Neural cell (in vitro differentiated cells): ENCODE measurements at regions not wholly inside any gene's neighbourhood (a gene's known extent, or its start where the extent isn't known, plus 50 kb on each side); places are given as distances from the start of the nearest gene placed in this dataset.

ENCODE experiments used
- H2AFZ ChIP-seq: fragments of 200-600, 300-800 bp; sonication (generic), shearing (Covaris generic); 2 replicates; pipeline ENCODE4 v1.6.0; 2014; ENCODE audit warnings: low read depth, mild to moderate bottlenecking, antibody characterized with exemption, low read length, moderate library complexity
- H3F3A ChIP-seq: fragments of 200-600 bp; shearing (Covaris generic); 2 replicates; pipeline ENCODE4 v1.6.1; 2016; ENCODE audit warnings: mild to moderate bottlenecking, moderate library complexity, mixed read lengths, antibody characterized with exemption, low read length; ENCODE audit not compliant: insufficient read depth, poor library complexity, severe bottlenecking
- H3K27ac ChIP-seq: fragments of 200-600, 300-800 bp; sonication (generic), shearing (Covaris generic); 2 replicates; pipeline ENCODE4 v1.5.1; 2014; ENCODE audit warnings: mild to moderate bottlenecking, low read length, moderate library complexity
- H3K27me3 ChIP-seq: fragments of 300-800, 200-600 bp; sonication (generic), shearing (Covaris generic); 2 replicates; pipeline ENCODE4 v1.6.0; 2014; ENCODE audit warnings: mild to moderate bottlenecking, low read depth, low read length, moderate library complexity; ENCODE audit not compliant: insufficient read depth
- H3K36me3 ChIP-seq: fragments of 300-800, 200-600 bp; sonication (generic), shearing (Covaris generic); 2 replicates; pipeline ENCODE4 v1.5.1; 2014; ENCODE audit warnings: mild to moderate bottlenecking, antibody characterized with exemption, low read length, moderate library complexity; ENCODE audit not compliant: insufficient read depth
- H3K4me2 ChIP-seq: fragments of 300-800, 200-600 bp; sonication (generic), shearing (Covaris generic); 2 replicates; pipeline ENCODE4 v1.6.0; 2014; ENCODE audit warnings: mild to moderate bottlenecking, low read length
- H3K4me3 ChIP-seq: fragments of 300-800, 200-600 bp; sonication (generic), shearing (Covaris generic); 2 replicates; pipeline ENCODE4 v1.5.1; 2014; ENCODE audit warnings: mild to moderate bottlenecking, low read length, moderate library complexity
- H3K79me2 ChIP-seq: fragments of 200-600 bp; shearing (Covaris generic); replicated peaks from 2 replicates; pipeline ENCODE4 v1.6.0; 2014; ENCODE audit warnings: mild to moderate bottlenecking, low read length, moderate library complexity; ENCODE audit not compliant: insufficient read depth
- H3K9ac ChIP-seq: fragments of 300-800, 200-600 bp; sonication (generic), shearing (Covaris generic); 2 replicates; pipeline ENCODE4 v1.6.1; 2016; ENCODE audit warnings: mild to moderate bottlenecking, low read length, mixed read lengths
- H3K9me2 ChIP-seq: fragments of 200-600 bp; shearing (Covaris generic); 2 replicates; pipeline ENCODE4 v1.6.1; 2016; ENCODE audit warnings: mild to moderate bottlenecking, low read length, mixed read lengths; ENCODE audit not compliant: insufficient read depth
- H3K9me3 ChIP-seq: fragments of 200-600, 300-800 bp; sonication (generic), shearing (Covaris generic); 2 replicates; pipeline ENCODE4 v1.6.1; 2016; ENCODE audit warnings: mild to moderate bottlenecking, mixed run types, low read length, moderate library complexity, mixed read lengths
- H4K20me1 ChIP-seq: fragments of 200-600 bp; shearing (Covaris generic); 2 replicates; pipeline ENCODE4 v1.6.1; 2016; ENCODE audit warnings: mild to moderate bottlenecking, mixed run types; ENCODE audit not compliant: insufficient read depth
- EP300 ChIP-seq: fragments of 450-650 bp; conservative IDR thresholded peaks from 2 replicates; pipeline ENCODE4 v1.6.1; 2014; ENCODE audit warnings: antibody characterized with exemption, mild to moderate bottlenecking, moderate library complexity; ENCODE audit not compliant: poor library complexity, severe bottlenecking
- EZH2 ChIP-seq: fragments of 200-600, 300-800 bp; shearing (Covaris generic), sonication (generic); IDR thresholded peaks from 2 replicates; pipeline ENCODE4 v1.6.1; 2014; ENCODE audit warnings: antibody characterized with exemption, low read length, borderline replicate concordance, mild to moderate bottlenecking; ENCODE audit not compliant: insufficient read depth, poor library complexity, severe bottlenecking
- MXI1 ChIP-seq: fragments of 450-650 bp; conservative IDR thresholded peaks from 2 replicates; pipeline ENCODE4 v1.6.1; 2014; ENCODE audit warnings: antibody characterized with exemption, mild to moderate bottlenecking; ENCODE audit not compliant: poor library complexity, severe bottlenecking
- POLR2AphosphoS5 ChIP-seq: IDR thresholded peaks from 2 replicates; pipeline ENCODE4 v1.6.1; 2012
- RAD21 ChIP-seq: fragments of 450-650 bp; conservative IDR thresholded peaks from 2 replicates; pipeline ENCODE4 v1.6.1; 2014; ENCODE audit warnings: antibody characterized with exemption, mild to moderate bottlenecking, moderate library complexity
- SMC3 ChIP-seq: fragments of 450-650 bp; conservative IDR thresholded peaks from 2 replicates; pipeline ENCODE4 v1.6.1; 2014; ENCODE audit warnings: antibody characterized with exemption, mild to moderate bottlenecking, moderate library complexity; ENCODE audit not compliant: poor library complexity
- TAF1 ChIP-seq: IDR thresholded peaks from 2 replicates; pipeline ENCODE4 v1.6.1; 2012; ENCODE audit warnings: low read depth
- TF ChIP-seq, protein P1 (sequence below): fragments of 450-650 bp; IDR thresholded peaks from 2 replicates; pipeline ENCODE4 v1.5.1; 2014; ENCODE audit warnings: antibody characterized with exemption, mild to moderate bottlenecking, moderate library complexity; ENCODE audit not compliant: poor library complexity, severe bottlenecking
- TF ChIP-seq, protein P2 (sequence below): IDR thresholded peaks from 2 replicates; pipeline ENCODE4 v1.6.1; 2012; ENCODE audit warnings: borderline replicate concordance

- H3K27me3 ChIP-seq, result no peaks in the 10 kb centered on the region
- H3K9me2 ChIP-seq, result no peaks in the 10 kb centered on the region
- no peak overlapping the region for H3K4me2 ChIP-seq
- no peaks in the 10 kb centered on the region for H3F3A ChIP-seq
- no peak overlapping the region for H3K27ac ChIP-seq
- no peak overlapping the region for H3K4me3 ChIP-seq
- H3K9ac ChIP-seq, result no peak overlapping the region
- no peaks in the 10 kb centered on the region for H3K79me2 ChIP-seq
- no peaks in the 10 kb centered on the region for H4K20me1 ChIP-seq
- H3K36me3 ChIP-seq, result no peaks in the 10 kb centered on the region
- H3K9me3 ChIP-seq, result no peaks in the 10 kb centered on the region
- H2AFZ ChIP-seq, result no peak overlapping the region
- TF ChIP-seq EP300 (no peak), TAF1 (no peak), SMC3 (no peak), RAD21 (no peak), POLR2AphosphoS5 (no peak), MXI1 (no peak), EZH2 (no peak)
- TF ChIP-seq, protein P1, sequence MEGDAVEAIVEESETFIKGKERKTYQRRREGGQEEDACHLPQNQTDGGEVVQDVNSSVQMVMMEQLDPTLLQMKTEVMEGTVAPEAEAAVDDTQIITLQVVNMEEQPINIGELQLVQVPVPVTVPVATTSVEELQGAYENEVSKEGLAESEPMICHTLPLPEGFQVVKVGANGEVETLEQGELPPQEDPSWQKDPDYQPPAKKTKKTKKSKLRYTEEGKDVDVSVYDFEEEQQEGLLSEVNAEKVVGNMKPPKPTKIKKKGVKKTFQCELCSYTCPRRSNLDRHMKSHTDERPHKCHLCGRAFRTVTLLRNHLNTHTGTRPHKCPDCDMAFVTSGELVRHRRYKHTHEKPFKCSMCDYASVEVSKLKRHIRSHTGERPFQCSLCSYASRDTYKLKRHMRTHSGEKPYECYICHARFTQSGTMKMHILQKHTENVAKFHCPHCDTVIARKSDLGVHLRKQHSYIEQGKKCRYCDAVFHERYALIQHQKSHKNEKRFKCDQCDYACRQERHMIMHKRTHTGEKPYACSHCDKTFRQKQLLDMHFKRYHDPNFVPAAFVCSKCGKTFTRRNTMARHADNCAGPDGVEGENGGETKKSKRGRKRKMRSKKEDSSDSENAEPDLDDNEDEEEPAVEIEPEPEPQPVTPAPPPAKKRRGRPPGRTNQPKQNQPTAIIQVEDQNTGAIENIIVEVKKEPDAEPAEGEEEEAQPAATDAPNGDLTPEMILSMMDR, result no peak
- TF ChIP-seq, protein P2, sequence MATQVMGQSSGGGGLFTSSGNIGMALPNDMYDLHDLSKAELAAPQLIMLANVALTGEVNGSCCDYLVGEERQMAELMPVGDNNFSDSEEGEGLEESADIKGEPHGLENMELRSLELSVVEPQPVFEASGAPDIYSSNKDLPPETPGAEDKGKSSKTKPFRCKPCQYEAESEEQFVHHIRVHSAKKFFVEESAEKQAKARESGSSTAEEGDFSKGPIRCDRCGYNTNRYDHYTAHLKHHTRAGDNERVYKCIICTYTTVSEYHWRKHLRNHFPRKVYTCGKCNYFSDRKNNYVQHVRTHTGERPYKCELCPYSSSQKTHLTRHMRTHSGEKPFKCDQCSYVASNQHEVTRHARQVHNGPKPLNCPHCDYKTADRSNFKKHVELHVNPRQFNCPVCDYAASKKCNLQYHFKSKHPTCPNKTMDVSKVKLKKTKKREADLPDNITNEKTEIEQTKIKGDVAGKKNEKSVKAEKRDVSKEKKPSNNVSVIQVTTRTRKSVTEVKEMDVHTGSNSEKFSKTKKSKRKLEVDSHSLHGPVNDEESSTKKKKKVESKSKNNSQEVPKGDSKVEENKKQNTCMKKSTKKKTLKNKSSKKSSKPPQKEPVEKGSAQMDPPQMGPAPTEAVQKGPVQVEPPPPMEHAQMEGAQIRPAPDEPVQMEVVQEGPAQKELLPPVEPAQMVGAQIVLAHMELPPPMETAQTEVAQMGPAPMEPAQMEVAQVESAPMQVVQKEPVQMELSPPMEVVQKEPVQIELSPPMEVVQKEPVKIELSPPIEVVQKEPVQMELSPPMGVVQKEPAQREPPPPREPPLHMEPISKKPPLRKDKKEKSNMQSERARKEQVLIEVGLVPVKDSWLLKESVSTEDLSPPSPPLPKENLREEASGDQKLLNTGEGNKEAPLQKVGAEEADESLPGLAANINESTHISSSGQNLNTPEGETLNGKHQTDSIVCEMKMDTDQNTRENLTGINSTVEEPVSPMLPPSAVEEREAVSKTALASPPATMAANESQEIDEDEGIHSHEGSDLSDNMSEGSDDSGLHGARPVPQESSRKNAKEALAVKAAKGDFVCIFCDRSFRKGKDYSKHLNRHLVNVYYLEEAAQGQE, result no peak
Measured at GRCh38 chr20:23155141-23155590, 69.0 kb upstream of the CD93 start.

DNA sequence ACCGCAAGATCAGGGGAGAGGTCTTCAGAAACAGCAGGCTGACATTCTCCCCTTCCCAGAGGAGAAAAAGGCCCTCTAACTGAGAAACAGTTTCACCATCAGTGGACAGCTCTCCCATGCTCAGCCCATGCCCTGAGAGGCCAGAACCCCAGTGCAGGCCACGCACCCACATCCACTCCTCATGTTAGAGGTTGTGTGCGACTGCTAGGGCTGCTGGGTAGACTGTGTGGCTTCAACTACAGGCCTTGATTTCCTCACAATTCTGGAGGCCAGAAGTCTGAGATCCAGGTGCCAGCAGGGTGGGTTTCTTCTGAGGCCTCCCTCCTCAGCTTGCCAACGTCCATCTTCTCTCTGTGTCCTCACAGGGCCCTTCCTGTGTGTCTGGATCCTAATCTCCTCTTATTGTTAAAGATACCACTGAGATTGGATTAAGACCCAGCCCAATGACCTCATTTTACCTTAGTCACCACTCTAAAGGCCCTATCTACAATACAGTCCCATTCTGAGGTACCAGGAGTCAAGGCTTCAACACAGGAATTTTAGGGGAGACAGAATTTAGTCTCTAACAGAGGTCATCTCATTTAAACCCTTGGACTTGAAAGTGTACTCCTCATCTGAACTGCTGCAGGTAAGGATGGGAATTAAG is 67.7 kb upstream of the CD93 start:
- Histone ChIP-seq H3K27me3 (no peaks in the 10 kb centered on the region), H3K4me2 (no peak overlapping the region), H3F3A (no peaks in the 10 kb centered on the region), H2AFZ (no peak overlapping the region), H3K27ac (no peak overlapping the region), H3K9me2 (no peaks in the 10 kb centered on the region), H3K79me2 (no peaks in the 10 kb centered on the region), H3K36me3 (no peaks in the 10 kb centered on the region), H3K9me3 (no peaks in the 10 kb centered on the region), H4K20me1 (no peaks in the 10 kb centered on the region), H3K4me3 (no peak overlapping the region), H3K9ac (no peak overlapping the region)
- TF ChIP-seq SMC3, result no peak
- no peak for TF ChIP-seq TAF1
- TF ChIP-seq POLR2AphosphoS5, result no peak
- no peak for TF ChIP-seq MXI1
- TF ChIP-seq, protein P2, result no peak
- no peak for TF ChIP-seq EP300
- TF ChIP-seq, protein P1, result no peak
- TF ChIP-seq EZH2, result no peak
- TF ChIP-seq RAD21, result no peak
